ENCODE measurements at regions not wholly inside any gene's neighbourhood (a gene's known extent, or its start where the extent isn't known, plus 50 kb on each side); places are given as distances from the start of the nearest gene placed in this dataset.
A peak's percentile ranks its signal among the peaks of the same experiment; 100 is the strongest.
"Not testable (repeated sequence)": the region's sequence is repeated elsewhere in the genome, so short reads cannot be mapped to it uniquely, and the experiment has no call there.

DNA sequence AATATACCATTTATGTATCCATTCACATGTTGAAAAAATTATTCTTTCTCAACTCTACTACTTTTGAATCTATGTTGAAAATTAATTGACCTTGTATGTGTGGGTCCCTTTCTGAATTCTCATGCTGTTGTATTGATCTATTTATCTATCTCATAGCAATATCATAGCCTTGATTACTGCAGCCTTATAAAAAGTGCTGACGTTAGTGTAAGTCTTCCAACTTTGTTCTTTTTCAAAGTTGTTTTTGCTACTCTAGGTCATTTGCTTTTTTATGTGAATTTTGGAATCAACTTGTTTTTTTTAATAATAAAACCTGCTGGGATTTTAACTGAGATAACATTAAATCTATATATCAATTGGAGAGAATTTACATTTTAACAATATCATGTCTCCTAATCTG, 52.2 kb upstream of the PAX3 start:
- no peak for DNase-seq (ENCODE audit: low read depth in 2 of 2)

DNA sequence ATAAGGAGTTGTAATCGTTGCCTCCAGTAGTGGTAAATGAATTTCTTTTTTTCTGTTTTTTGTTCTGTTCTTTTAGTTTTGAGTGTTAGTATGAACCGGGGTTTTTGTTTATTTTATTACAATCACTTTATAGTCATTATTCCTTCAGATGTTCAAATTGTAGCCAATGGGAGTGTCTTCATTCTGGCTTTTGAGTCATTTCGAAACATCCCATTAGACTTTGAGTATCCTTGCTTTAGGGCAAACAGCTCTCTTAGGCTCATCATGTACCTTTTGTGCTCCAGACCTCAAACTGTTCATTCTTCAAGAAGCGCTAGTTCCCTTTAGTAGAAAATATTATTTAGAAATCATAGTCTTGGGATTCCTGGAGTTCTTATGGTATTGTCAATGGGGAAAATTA, 54.2 kb upstream of the PAX3 start:
- no peak for DNase-seq (ENCODE audit: low read depth in 2 of 2)

DNA sequence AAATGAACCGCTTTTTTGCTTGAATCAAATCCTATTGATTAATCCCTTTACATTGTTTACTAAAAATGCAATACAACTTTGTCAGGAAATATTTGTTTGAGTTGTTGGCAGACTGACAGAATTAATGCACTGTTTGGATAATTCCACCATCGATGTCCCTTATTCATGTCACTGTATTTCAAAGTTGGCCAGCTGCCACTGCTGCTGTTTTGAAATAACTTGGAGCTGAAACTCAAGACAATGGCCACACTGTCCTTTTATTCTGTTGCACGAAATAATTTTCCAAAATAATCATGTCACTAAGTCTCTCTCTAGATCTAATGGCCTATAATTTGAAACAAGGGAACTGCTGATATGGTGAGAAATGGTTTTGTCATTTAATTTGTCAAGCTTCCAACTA, 55.2 kb upstream of the PAX3 start:
- DNase-seq (ENCODE audit: low read depth in 2 of 2), result no peak

DNA sequence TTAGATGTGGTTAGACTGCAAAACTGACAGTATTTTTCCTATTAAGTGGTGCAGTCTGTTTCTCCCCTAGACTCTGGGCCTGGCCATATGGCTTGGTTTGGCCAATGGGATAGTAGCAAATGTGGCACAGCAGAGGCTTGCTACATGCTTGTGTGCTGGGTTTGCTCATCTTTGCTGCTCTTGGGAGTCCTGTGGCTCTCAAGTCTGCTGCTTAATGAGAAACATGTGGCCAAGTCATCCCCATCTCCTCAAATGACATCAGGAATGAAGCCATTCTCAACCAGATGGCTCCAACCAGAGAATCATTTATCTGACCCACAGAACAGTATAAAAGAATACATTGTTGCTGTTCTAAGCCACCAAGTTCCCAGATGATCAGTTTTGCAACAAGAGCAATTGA, 57.1 kb upstream of the PAX3 start:
- peak; percentile 82 to 83 for DNase-seq (ENCODE audit: low read depth in 2 of 2)

DNA sequence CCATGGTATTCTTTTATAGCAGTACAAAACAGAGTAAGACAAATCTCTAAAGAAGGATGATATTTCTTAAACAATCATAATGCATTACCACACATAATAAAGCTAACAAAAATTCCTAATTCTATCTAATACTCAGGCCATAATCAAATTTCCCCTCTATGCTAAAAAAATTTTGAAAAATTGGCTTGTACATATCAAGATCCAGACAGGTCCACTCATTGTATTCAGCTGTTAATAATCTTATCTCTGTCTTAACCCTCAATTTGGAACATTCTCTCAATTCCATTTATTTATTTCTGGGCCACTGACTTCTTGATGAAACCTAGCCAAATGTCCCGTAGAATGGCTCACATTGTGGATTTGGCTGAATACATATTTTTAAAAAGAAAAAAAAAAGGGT, 59.1 kb upstream of the PAX3 start:
- no peak for DNase-seq (ENCODE audit: low read depth in 2 of 2)

DNA sequence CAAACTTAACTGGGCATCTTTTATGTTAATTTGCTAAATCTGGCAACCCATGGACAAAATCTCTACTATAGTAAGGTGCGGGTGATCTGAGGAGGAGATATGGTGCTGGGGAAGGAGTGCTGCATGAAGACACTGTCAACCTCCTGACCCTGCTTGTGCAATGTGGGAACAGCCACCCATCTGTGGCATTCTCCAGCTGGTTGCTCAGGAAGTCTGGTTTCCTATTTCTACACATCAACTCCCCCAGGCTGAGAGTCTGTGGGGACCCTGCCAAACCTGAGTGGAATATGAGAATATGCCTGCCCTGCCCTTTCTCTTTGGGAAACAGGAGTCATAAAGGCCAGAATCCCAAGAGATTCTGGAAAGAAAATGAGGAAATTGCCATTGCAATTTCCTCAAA, 60.1 kb upstream of the PAX3 start:
- no peak for DNase-seq (ENCODE audit: low read depth in 2 of 2)

DNA sequence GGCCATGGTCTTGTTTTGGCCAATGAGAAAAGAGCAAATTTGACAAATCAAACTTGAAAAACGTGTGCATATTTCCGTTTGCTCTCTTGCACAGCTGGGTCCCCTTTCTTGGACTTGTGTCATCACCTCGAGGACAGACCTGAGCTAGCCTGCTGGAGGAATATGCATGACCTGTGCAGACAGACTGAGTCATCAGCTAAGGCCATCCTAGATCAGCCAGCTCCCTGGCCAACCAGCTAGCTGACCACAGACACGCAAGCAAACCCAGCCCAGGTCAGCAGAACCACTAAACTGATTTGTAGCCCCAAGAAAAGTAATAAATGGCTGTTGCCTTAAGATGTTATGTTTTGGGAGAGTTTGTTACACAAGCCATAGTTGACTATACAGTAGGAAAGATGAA, 61.3 kb upstream of the PAX3 start:
- DNase-seq (ENCODE audit: low read depth in 2 of 2), result no peak

DNA sequence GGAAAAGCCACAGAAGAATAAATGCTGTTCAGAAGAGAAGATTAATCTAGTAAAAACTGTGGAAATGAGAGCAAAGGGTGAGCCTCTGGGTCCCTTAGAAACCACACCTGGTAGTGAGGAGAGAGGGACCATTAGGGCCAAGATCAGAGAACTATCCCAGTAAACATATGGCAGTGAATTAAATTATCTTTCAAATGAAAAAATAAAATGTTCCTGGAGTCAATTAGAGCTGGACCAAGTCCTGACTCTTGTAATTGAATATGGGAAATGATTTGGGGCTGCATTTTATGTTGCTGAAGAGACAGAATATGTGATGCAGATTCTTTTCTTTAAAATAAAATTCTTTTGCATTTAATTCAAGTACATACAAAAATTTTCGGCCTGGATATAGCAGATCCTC, 62.2 kb upstream of the PAX3 start:
- DNase-seq (ENCODE audit: low read depth in 2 of 2), result no peak

DNA sequence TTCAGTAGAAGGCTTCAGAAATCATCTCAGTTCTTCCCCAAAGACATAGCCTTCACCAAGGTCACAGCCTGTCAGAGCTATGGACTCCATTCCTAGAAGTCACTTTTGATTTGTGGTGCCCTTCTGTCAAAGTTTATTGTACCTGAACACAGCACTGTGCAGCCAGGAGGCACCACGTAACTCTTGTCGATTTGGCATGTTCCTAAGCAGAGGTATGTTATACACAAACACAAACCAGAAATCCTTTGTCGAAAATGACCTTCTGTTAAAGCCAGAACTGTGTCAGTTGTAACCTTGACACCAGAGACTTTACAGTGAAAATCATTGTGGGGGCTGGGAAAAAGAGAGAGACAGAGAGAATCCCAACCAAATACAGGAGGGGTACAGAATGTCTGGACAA, 62.6 kb upstream of the SGPP2 start:
- no peak for DNase-seq (ENCODE audit: low read depth in 2 of 2)

DNA sequence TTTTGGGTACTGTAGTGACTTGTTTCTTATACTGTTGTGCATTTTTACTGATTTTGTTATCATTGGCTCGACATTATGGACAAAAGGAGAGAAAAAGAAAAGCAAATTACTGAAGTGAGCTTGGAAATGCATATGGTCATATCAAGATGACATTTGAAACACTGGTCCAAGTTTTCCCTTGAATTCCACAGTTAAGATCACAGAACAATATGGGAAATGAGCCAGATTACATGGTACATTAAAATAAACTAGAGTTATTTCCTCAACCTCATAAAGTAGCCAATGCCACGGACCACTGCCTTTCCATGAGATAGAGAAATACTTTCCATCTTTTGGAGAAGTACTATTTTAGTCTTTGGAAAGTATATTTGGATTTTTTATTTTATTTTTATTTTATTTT, 62.0 kb upstream of the SGPP2 start:
- no peak for DNase-seq (ENCODE audit: low read depth in 2 of 2)

DNA sequence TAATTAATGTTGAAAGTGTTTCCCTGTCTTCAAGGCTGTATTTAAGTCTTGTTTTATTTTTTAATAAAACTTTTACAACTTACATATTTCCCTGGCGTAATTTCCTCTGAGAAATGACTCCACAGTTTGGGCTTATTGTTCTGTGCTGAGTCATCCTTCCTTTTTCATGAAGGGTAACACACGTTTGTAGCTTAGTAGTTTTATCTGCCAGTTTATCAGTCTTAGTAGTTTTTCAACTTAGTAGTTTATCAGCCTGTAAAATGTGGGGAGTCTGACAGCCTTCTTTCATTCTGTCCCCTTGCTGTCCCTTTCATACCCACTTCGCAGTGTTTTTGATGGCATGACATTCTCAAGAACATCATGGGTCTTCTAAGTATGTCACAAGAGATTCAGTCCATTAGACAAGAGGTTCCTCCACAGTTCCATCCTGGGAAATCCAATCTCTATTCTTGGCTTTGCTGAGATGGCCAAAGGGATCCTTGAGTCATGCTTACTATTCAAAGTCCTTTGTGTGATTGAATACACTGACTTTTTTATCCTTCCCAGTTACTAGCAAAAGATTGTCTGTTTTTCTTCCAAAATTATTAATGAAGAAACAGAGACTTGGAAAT, 60.0 kb upstream of the SGPP2 start:
- no peak for DNase-seq (ENCODE audit: low read depth in 2 of 2)

DNA sequence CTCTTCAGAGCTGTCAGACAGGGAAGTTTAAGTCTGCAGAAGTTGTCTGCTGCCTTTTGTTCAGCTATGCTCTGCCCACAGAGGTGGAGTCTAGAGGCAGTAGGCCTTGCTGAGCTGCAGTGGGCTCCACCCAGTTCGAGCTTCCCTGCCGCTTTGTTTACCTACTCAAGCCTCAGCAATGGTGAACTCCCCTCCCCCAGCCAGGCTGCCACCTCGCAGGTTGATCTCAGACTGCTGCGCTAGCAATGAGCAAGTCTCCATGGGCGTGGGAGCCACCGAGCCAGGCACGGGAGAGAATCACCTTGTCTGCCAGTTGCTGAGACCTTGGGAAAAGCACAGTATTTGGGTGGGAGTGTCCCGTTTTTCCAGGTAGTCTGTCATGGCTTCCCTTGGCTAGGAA, 56.1 kb upstream of the SGPP2 start:
- DNase-seq (ENCODE audit: low read depth in 2 of 2), result not testable (repeated sequence)

DNA sequence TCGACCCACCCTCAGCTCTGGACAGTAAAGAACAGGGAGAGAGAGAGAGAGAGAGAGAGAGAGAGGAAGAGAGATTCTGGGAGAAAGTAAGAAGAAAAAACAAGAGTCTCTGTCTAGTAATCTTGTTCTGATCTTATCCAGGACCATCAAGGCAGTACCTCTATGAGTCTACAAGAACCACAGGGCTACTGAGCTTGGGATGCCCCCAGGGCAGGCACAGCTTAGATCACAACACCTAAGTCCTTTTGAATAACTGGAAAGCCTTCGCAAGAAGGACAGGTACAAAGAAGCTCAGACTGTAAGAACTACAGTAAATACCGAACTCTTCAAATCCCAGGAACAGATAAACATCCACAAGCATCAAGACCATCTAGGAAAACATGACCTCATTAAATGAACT, 51.4 kb upstream of the SGPP2 start:
- no peak for DNase-seq (ENCODE audit: low read depth in 2 of 2)

Measured in fibroblast of skin of left quadriceps (primary cell).